ENCODE measurements at regions not wholly inside any gene's neighbourhood (a gene's known extent, or its start where the extent isn't known, plus 50 kb on each side); places are given as distances from the start of the nearest gene placed in this dataset.
A peak's percentile ranks its signal among the peaks of the same experiment; 100 is the strongest.
"Not testable (repeated sequence)": the region's sequence is repeated elsewhere in the genome, so short reads cannot be mapped to it uniquely, and the experiment has no call there.

GRCh38 chr3:130800829-130801228 is 54.2 kb upstream of the PIK3R4 start:
- TF ChIP-seq CTCF (IDR thresholded peaks at IDR 0.05; ENCODE audit: insufficient read depth, low read length, poor library complexity, severe bottlenecking): no peak
- Histone ChIP-seq H3K4me3 (ENCODE audit: low read depth, low read length) (no peak overlapping the region), H3K27me3 (ENCODE audit: control insufficient read depth, insufficient read depth, low read length) (no peaks in the 10 kb centered on the region), H3K36me3 (ENCODE audit: control insufficient read depth, insufficient read depth, low read length) (no peaks in the 10 kb centered on the region)
- peak; percentile 4 for DNase-seq (ENCODE audit: low read depth)

- Histone ChIP-seq H3K4me3 (ENCODE audit: low read depth, low read length) (no peak overlapping the region), H3K27me3 (ENCODE audit: control insufficient read depth, insufficient read depth, low read length) (no peaks in the 10 kb centered on the region), H3K36me3 (ENCODE audit: control insufficient read depth, insufficient read depth, low read length) (no peaks in the 10 kb centered on the region)
- no peak for DNase-seq (ENCODE audit: low read depth)
- TF ChIP-seq CTCF (IDR thresholded peaks at IDR 0.05; ENCODE audit: insufficient read depth, low read length, poor library complexity, severe bottlenecking): no peak
These were observed 54.8 kb upstream of the PIK3R4 start for GRCh38 chr3:130801473-130801872.

- Histone ChIP-seq H3K27me3 (ENCODE audit: control insufficient read depth, insufficient read depth, low read length) (no peaks in the 10 kb centered on the region), H3K36me3 (ENCODE audit: control insufficient read depth, insufficient read depth, low read length) (no peaks in the 10 kb centered on the region), H3K4me3 (ENCODE audit: low read depth, low read length) (no peak overlapping the region)
- DNase-seq (ENCODE audit: low read depth): no peak
- no peak for TF ChIP-seq CTCF (IDR thresholded peaks at IDR 0.05; ENCODE audit: insufficient read depth, low read length, poor library complexity, severe bottlenecking)
These were observed 64.9 kb upstream of the PIK3R4 start for GRCh38 chr3:130811557-130811956.

GRCh38 chr3:130814691-130815472 is 68.3 kb upstream of the PIK3R4 start:
- Histone ChIP-seq H3K27me3 (ENCODE audit: control insufficient read depth, insufficient read depth, low read length) (no peaks in the 10 kb centered on the region), H3K36me3 (ENCODE audit: control insufficient read depth, insufficient read depth, low read length) (no peaks in the 10 kb centered on the region), H3K4me3 (ENCODE audit: low read depth, low read length) (no peak overlapping the region)
- no peak for DNase-seq (ENCODE audit: low read depth)
- TF ChIP-seq CTCF (IDR thresholded peaks at IDR 0.05; ENCODE audit: insufficient read depth, low read length, poor library complexity, severe bottlenecking): no peak

- no peaks in the 10 kb centered on the region for H3K27me3 ChIP-seq (ENCODE audit: control insufficient read depth, insufficient read depth, low read length)
- no peak for TF ChIP-seq CTCF (IDR thresholded peaks at IDR 0.05; ENCODE audit: insufficient read depth, low read length, poor library complexity, severe bottlenecking)
- H3K4me3 ChIP-seq (ENCODE audit: low read depth, low read length): no peak overlapping the region
- DNase-seq (ENCODE audit: low read depth): no peak
- H3K36me3 ChIP-seq (ENCODE audit: control insufficient read depth, insufficient read depth, low read length): no peaks in the 10 kb centered on the region
These were observed 70.2 kb upstream of the PIK3R4 start for GRCh38 chr3:130816561-130817445.

- H3K36me3 ChIP-seq (ENCODE audit: control insufficient read depth, insufficient read depth, low read length); H3K27me3 ChIP-seq (ENCODE audit: control insufficient read depth, insufficient read depth, low read length); DNase-seq (ENCODE audit: low read depth); H3K4me3 ChIP-seq (ENCODE audit: low read depth, low read length): not testable (repeated sequence)
These were observed 71.4 kb upstream of the PIK3R4 start for GRCh38 chr3:130818066-130818465.
